GM18505 (cell line): ENCODE measurements at regions not wholly inside any gene's neighbourhood (a gene's known extent, or its start where the extent isn't known, plus 50 kb on each side); places are given as distances from the start of the nearest gene placed in this dataset.

Experiments used
- ATAC-seq: cut with Tn5 transposase; IDR thresholded peaks from one replicate; pipeline ENCODE4 v1.9.1; 2021; ENCODE audit not compliant: unreplicated experiment
- POLR2A ChIP-seq: IDR thresholded peaks from 4 replicates; pipeline ENCODE4 v1.6.1; 2011; ENCODE audit warnings: borderline replicate concordance; ENCODE audit not compliant: insufficient read depth, insufficient read length; ENCODE audit errors: extremely low read depth

- no peak for ATAC-seq
- no peak for TF ChIP-seq POLR2A
Observed at GRCh38 chr16:72558501-72558900, 386.5 kb upstream of the PMFBP1 start.

DNA sequence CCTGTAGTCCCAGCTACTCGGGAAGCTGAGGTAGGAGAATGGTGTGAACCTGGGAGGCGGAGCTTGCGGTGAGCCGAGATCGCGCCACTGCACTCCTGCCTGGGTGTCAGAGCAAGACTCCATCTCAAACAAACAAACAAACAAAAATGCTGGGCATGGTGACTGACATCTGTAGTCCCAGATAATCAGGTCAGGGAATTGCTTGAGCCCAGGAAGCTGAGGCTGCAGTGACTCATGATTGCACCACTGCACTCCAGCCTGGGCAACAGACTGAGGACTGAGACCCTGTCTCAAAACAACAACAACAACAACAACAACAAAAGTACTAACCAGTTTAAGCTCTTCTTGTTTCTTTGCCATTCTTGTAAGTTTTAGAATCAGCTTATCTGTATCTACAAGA, 383.0 kb upstream of the PMFBP1 start:
- no peak for ATAC-seq
- no peak for TF ChIP-seq POLR2A

DNA sequence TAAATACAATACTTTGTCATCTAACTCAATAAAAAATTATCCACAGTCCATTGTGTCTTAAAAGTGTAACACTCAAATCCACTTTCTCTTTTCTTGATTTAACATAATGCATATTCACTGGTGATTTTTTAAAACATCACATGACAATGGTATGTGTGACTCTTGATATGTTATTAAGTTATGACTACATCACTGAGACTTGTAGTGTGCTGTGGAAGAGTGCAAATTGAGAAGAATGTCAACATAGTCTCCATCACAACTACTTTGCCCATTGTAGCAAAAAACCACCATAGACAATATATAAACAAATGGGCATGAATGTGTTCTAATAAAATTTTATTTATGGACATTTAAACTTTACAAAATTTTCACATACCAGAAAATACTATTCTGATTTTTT, 380.7 kb upstream of the PMFBP1 start:
- no peak for ATAC-seq
- no peak for TF ChIP-seq POLR2A

GRCh38 chr16:72551649-72552048, 379.7 kb upstream of the PMFBP1 start:
- no peak for ATAC-seq
- no peak for TF ChIP-seq POLR2A

GRCh38 chr16:72549878-72550277, 377.9 kb upstream of the PMFBP1 start:
- no peak for TF ChIP-seq POLR2A
- ATAC-seq, result no peak

DNA sequence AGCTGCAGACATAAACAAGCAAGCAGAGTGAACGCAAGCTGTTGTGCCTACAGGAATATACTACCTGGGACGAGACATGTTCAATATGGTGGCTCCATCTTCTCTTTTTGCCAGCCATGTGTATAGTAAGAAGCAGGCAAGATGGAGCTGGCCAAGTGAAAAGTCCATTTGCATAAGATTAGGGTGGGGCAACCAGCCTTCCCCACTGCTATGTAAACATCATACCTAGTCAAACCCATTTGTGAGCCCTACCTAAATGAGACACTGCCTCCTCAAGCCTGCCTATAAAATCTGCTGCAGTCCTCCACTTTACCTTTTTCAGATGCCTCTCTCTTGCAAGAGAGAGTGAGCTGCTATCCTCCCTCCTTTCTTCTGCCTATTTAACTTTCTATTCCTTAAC, 370.1 kb upstream of the PMFBP1 start:
- no peak for TF ChIP-seq POLR2A
- ATAC-seq, result no peak

GRCh38 chr16:72537664-72538063, 365.7 kb upstream of the PMFBP1 start:
- TF ChIP-seq POLR2A, result no peak
- no peak for ATAC-seq

GRCh38 chr16:72536723-72537435, 364.9 kb upstream of the PMFBP1 start:
- no peak for ATAC-seq
- no peak for TF ChIP-seq POLR2A

DNA sequence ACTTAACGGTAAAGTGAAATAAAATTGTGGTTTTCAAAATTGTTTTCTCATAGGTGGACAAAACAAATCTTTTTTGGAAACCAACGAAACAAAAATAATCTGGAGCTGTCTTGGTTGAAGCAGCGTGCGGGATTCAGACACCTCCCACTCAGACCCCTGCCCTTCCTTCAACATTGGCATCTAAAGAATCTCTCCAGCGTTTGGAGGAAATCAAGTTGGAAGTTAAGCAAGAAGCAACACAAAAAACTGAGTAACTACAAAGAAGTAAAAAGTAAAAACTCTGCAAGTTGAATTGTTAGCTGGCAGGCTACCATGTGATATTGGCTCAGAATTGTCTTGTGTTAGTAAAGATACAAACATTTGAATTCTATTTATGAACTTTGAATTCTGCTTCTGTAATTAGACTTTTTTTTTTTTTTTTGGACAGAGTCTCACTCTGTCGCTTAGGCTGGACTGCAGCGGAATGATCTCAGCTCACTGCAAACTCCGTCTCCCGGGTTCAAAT, 361.0 kb upstream of the PMFBP1 start:
- ATAC-seq, result no peak
- TF ChIP-seq POLR2A, result no peak

GRCh38 chr16:72530434-72530833, 358.5 kb upstream of the PMFBP1 start:
- no peak for TF ChIP-seq POLR2A
- ATAC-seq, result no peak

DNA sequence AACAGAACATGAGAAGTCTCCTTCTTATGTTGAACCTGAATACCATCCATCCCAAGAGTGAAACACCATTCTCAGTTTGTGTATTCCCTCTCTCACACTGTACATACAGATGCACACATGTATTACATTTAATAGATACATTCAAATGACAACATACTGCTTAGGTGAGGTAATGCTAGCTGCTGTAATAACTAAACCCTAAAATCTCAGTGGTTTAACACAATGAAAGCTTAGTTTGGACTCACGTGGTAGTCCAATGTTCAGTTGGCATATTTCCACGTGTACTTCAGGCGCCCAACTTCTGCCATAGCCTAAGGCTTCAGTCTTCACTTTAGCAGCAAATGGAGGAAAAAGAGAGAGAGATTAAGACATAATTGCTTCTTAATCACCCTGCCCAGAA, 351.1 kb upstream of the PMFBP1 start:
- ATAC-seq, result no peak
- TF ChIP-seq POLR2A, result no peak

DNA sequence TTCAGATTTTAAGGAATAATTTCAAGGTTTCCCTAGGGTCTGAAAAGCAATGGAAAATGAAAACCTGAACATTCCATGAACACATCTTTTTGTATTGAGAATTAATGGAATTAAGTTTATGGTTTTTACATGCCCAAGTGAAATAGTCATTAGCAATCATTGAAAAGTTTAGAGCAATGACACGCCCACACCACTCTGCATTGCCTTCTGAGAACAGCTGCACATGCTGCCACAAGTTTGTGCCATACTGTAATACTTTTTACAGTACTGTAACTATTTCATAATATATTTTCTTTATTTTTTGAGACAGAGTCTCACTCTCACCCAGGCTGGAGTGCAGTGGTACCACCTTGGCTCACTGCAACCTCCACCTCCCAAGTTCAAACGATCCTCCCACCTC, 345.2 kb upstream of the PMFBP1 start:
- TF ChIP-seq POLR2A, result no peak
- ATAC-seq, result no peak

DNA sequence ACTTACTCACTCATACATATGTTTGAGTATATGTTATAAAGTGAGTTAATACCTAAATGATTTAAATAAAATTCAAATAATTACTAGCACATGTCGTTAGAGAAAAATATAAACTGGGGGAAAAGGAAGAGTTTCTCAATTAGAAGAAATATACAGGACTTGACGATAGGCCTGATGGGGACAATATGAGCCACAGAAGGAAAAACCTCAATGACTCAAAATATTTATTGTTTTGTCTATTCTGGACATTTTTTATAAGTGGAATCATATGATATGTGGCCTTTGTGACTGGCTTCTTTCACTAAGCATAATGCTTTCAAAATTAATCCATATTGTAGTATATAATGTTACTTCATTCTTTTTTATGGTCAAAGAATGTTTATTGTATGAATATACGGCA, 339.2 kb upstream of the PMFBP1 start:
- ATAC-seq, result no peak

DNA sequence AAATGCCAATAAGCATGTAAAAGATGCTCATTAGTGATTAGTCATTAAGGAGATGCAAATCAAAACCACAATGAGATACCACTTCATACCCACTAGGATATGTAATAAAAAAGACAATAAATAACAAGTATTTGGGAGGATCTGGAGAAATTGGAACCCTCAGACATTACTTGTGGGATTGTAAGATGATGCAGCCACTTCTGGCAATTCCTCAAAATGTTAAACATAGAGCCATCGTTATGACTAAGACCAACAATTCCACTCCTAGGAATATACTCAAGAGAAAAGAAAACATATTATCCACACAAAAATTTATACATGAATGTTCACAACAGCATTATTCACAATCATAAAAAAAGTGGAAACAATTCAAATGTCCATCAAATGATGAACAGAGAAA, 336.2 kb upstream of the PMFBP1 start:
- TF ChIP-seq POLR2A, result no peak
- no peak for ATAC-seq

More for the DNA sequence above, 339.2 kb upstream of the PMFBP1 start:
- no peak for TF ChIP-seq POLR2A
